Gastrocnemius medialis (tissue), 4 donors: ENCODE measurements at regions not wholly inside any gene's neighbourhood (a gene's known extent, or its start where the extent isn't known, plus 50 kb on each side); places are given as distances from the start of the nearest gene placed in this dataset.

Experiments
- CTCF ChIP-seq, 5 experiments: fragments of 450-650 bp in 3 of 5; fragments of 200-600 bp in 2 of 5; sonication (generic) in 2 of 5; IDR thresholded peaks in 4 of 5; conservative IDR thresholded peaks in 1 of 5; 1 replicate in 4 of 5; 2 replicates in 1 of 5; pipeline ENCODE4 v1.5.1; 2016 to 2019; ENCODE audit warnings: antibody characterized with exemption in 5 of 5, mild to moderate bottlenecking in 3 of 5, moderate library complexity in 3 of 5
- POLR2A ChIP-seq, 2 donors: fragments of 450-650 bp; IDR thresholded peaks; one replicate each; pipeline ENCODE4 v1.6.1; 2017; ENCODE audit warnings: antibody characterized with exemption in 2 of 2, mild to moderate bottlenecking in 2 of 2, moderate library complexity in 2 of 2

DNA sequence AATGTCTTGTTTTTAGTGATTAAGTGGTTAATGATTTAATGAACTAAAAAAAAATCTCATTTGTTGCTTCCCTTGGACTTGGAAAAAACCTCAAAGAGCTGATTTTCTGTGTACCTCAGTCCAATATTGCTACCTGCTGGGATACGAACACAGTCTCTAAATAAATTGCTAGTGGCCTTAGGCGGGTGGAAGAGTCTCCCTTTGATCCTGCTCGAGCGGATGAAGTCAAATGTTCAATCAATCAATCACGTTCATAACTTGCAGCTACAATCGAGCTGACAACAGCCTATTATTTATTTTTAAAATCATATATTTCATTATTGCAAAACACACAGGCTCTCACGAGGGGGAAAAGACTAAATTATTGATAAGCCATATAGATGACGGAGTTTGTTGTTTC, 57.3 kb upstream of the HABP2 start:
- no peak for TF ChIP-seq CTCF (IDR thresholded peaks at IDR 0.05 in 4 of 5, conservative IDR thresholded peaks at IDR 0.05 in 1 of 5)
- TF ChIP-seq POLR2A (IDR thresholded peaks at IDR 0.05), result no peak
